H1 (cell line): ENCODE measurements at regions not wholly inside any gene's neighbourhood (a gene's known extent, or its start where the extent isn't known, plus 50 kb on each side); places are given as distances from the start of the nearest gene placed in this dataset.

Source experiments
- CTCF ChIA-PET: fragments of 300-600 bp; sonication (Branson Sonifier 250); formaldehyde crosslinking; loops from one replicate; lab custom pipeline; 2021; ENCODE audit not compliant: partially characterized antibody; lab: Charles Lee
- POLR2A ChIA-PET: fragments of 300-600 bp; sonication (Branson Sonifier 250); formaldehyde crosslinking; loops from one replicate; lab custom pipeline; 2021; ENCODE audit warnings: inconsistent platforms; ENCODE audit not compliant: partially characterized antibody; lab: Charles Lee
- DNase-seq, 2 experiments: peaks; one replicate each; pipeline versions ENCODE4 v3.0.0 to v3.0.0-alpha.2; 2010 to 2022; ENCODE audit warnings: low spot score in 2 of 2, low read depth in 1 of 2, mixed read lengths in 1 of 2
- FAIRE-seq: peaks from 2 replicates; lab custom pipeline; 2011; peaks lifted over from hg19 to GRCh38; lab: Jason Lieb, UNC
- H2AFZ ChIP-seq: 2 replicates; pipeline ENCODE4 v1.8.1; 2012; ENCODE audit warnings: low read length, inconsistent platforms
- H2AK5ac ChIP-seq: 2 replicates; pipeline ENCODE4 v1.6.1; 2013; ENCODE audit warnings: low read depth, low read length
- H2BK120ac ChIP-seq: replicated peaks from 2 replicates; pipeline ENCODE3; 2013; ENCODE audit warnings: low read depth, low read length, inconsistent platforms
- H2BK12ac ChIP-seq: 2 replicates; pipeline ENCODE4 v1.6.1; 2013; ENCODE audit warnings: low read depth, low read length
- H2BK15ac ChIP-seq: 2 replicates; pipeline ENCODE4 v1.6.1; 2013; ENCODE audit warnings: low read length
- H2BK20ac ChIP-seq: 2 replicates; pipeline ENCODE4 v1.6.1; 2013; ENCODE audit warnings: low read length
- H2BK5ac ChIP-seq: 2 replicates; pipeline ENCODE4 v1.6.1; 2013; ENCODE audit warnings: low read depth, low read length
- H3K14ac ChIP-seq: 2 replicates; pipeline ENCODE4 v1.6.1; 2013; ENCODE audit warnings: inconsistent platforms; ENCODE audit not compliant: insufficient read length
- H3K18ac ChIP-seq: 2 replicates; pipeline ENCODE4 v1.6.1; 2013; ENCODE audit warnings: low read length; ENCODE audit errors: extremely low read depth
- H3K23ac ChIP-seq: 2 replicates; pipeline ENCODE4 v1.6.1; 2013; ENCODE audit warnings: inconsistent platforms; ENCODE audit not compliant: insufficient read length
- H3K23me2 ChIP-seq: 2 replicates; pipeline ENCODE4 v1.6.1; 2013; ENCODE audit warnings: low read depth, low read length
- H3K27ac ChIP-seq: 2 replicates; pipeline ENCODE4 v1.6.1; 2011; ENCODE audit warnings: low read depth, low read length, inconsistent platforms
- H3K27me3 ChIP-seq, 4 experiments: replicated peaks in 1 of 4; 1 replicate in 1 of 4; 2 replicates in 3 of 4; pipeline versions ENCODE4 v1.6.1 to v1.8.1; 2011 to 2013; ENCODE audit warnings: low read length in 3 of 4, mild to moderate bottlenecking in 3 of 4, inconsistent platforms in 2 of 4, mixed read lengths in 2 of 4, moderate library complexity in 1 of 4; ENCODE audit not compliant: control insufficient read depth in 3 of 4, insufficient read depth in 3 of 4; ENCODE audit errors: extremely low read depth in 1 of 4
- H3K36me3 ChIP-seq, 4 experiments: 2 replicates each; pipeline versions ENCODE4 v1.6.1 to v1.8.1; 2011 to 2013; ENCODE audit warnings: mild to moderate bottlenecking in 4 of 4, low read length in 3 of 4, moderate library complexity in 2 of 4, control low read depth in 1 of 4, inconsistent platforms in 1 of 4; ENCODE audit not compliant: insufficient read depth in 4 of 4, control insufficient read depth in 2 of 4
- H3K4ac ChIP-seq: replicated peaks from 2 replicates; pipeline ENCODE3; 2013; ENCODE audit warnings: low read length, low read depth, mixed read lengths, inconsistent platforms; ENCODE audit not compliant: insufficient read length
- H3K4me1 ChIP-seq, 4 experiments: replicated peaks in 1 of 4; 1 replicate in 1 of 4; 2 replicates in 3 of 4; pipeline versions ENCODE4 v1.6.1 to v1.8.1; 2011 to 2013; ENCODE audit warnings: low read length in 3 of 4, inconsistent platforms in 2 of 4, mixed read lengths in 1 of 4; ENCODE audit not compliant: insufficient read depth in 4 of 4, control insufficient read depth in 3 of 4
- H3K4me2 ChIP-seq, 2 experiments: 2 replicates each; pipeline versions ENCODE4 v1.6.1 to v1.8.1; 2011 to 2013; ENCODE audit warnings: low read depth in 2 of 2, low read length in 2 of 2, control low read depth in 1 of 2, inconsistent platforms in 1 of 2, mild to moderate bottlenecking in 1 of 2; ENCODE audit not compliant: insufficient read depth in 1 of 2
- H3K4me3 ChIP-seq, 4 experiments: fragments of 200-600, 300-600 bp in 1 of 4; sonication (generic), shearing (Covaris generic), sonication (Bioruptor Twin) in 1 of 4; 2 replicates each; pipeline versions ENCODE4 v1.5.1 to v1.8.1; 2011 to 2016; ENCODE audit warnings: low read length in 4 of 4, low read depth in 3 of 4, control low read depth in 2 of 4, inconsistent platforms in 2 of 4, mild to moderate bottlenecking in 2 of 4, mixed read lengths in 1 of 4, moderate library complexity in 1 of 4; ENCODE audit not compliant: insufficient read depth in 2 of 4; ENCODE audit errors: extremely low read depth in 1 of 4
- H3K56ac ChIP-seq: replicated peaks from 2 replicates; pipeline ENCODE3; 2013; ENCODE audit warnings: low read depth, mild to moderate bottlenecking, mixed read lengths, low read length, inconsistent platforms; ENCODE audit not compliant: insufficient read length
- H3K79me1 ChIP-seq: 2 replicates; pipeline ENCODE4 v1.6.1; 2013; ENCODE audit warnings: low read depth, low read length, control low read depth
- H3K79me2 ChIP-seq, 2 experiments: 2 replicates each; pipeline versions ENCODE4 v1.6.1 to v1.8.1; 2012 to 2013; ENCODE audit warnings: low read length in 2 of 2, mild to moderate bottlenecking in 2 of 2, inconsistent platforms in 1 of 2; ENCODE audit not compliant: insufficient read depth in 2 of 2, control insufficient read depth in 1 of 2
- H3K9ac ChIP-seq, 4 experiments: replicated peaks in 1 of 4; 1 replicate in 1 of 4; 2 replicates in 3 of 4; pipeline versions ENCODE4 v1.6.1 to v1.8.1; 2011 to 2013; ENCODE audit warnings: low read depth in 3 of 4, low read length in 3 of 4, control low read depth in 2 of 4, mild to moderate bottlenecking in 2 of 4, moderate library complexity in 2 of 4, inconsistent platforms in 1 of 4; ENCODE audit errors: extremely low read depth in 1 of 4
- H3K9me3 ChIP-seq, 2 experiments: 2 replicates each; pipeline versions ENCODE4 v1.6.1 to v1.8.1; 2012 to 2013; ENCODE audit warnings: mild to moderate bottlenecking in 2 of 2, moderate library complexity in 2 of 2, control low read depth in 1 of 2, inconsistent platforms in 1 of 2, low read depth in 1 of 2, low read length in 1 of 2, mixed read lengths in 1 of 2; ENCODE audit not compliant: insufficient read depth in 2 of 2
- H4K20me1 ChIP-seq, 2 experiments: replicated peaks in 1 of 2; 2 replicates each; pipeline versions ENCODE3 to v1.8.1; 2011 to 2013; ENCODE audit warnings: inconsistent platforms in 2 of 2, low read length in 2 of 2, mild to moderate bottlenecking in 1 of 2; ENCODE audit not compliant: insufficient read depth in 2 of 2, control insufficient read depth in 1 of 2
- H4K5ac ChIP-seq: 2 replicates; pipeline ENCODE4 v1.6.1; 2013; ENCODE audit warnings: low read length, low read depth, mixed read lengths, inconsistent platforms; ENCODE audit not compliant: insufficient read length
- H4K8ac ChIP-seq: 2 replicates; pipeline ENCODE4 v1.8.0; 2013; ENCODE audit warnings: mild to moderate bottlenecking, moderate library complexity, low read length, inconsistent platforms; ENCODE audit not compliant: insufficient read depth; ENCODE audit errors: extremely low read depth
- H4K91ac ChIP-seq: replicated peaks from 2 replicates; pipeline ENCODE3; 2013; ENCODE audit warnings: low read length, mixed read lengths, inconsistent platforms; ENCODE audit not compliant: insufficient read length
- CTBP2 ChIP-seq: IDR thresholded peaks from 2 replicates; pipeline ENCODE4 v1.7.0; 2011; ENCODE audit warnings: borderline replicate concordance, mild to moderate bottlenecking, moderate library complexity, mixed read lengths, low read length; ENCODE audit not compliant: insufficient read depth, insufficient read length
- HDAC2 ChIP-seq, 2 experiments: fragments of 300-600 bp in 1 of 2; sonication (generic) in 1 of 2; IDR thresholded peaks; 2 replicates each; pipeline ENCODE4 v1.6.1; 2011 to 2012; ENCODE audit warnings: low read depth in 2 of 2, low read length in 2 of 2, mild to moderate bottlenecking in 2 of 2, moderate library complexity in 2 of 2, borderline replicate concordance in 1 of 2, inconsistent platforms in 1 of 2
- PHF8 ChIP-seq: fragments of 200-600 bp; sonication (generic); conservative IDR thresholded peaks from 2 replicates; pipeline ENCODE4 v1.7.1; 2012; ENCODE audit warnings: low read depth, mild to moderate bottlenecking, inconsistent platforms, low read length, moderate library complexity
- SIX5 ChIP-seq: IDR thresholded peaks from 2 replicates; pipeline ENCODE4 v1.6.1; 2011; ENCODE audit warnings: mild to moderate bottlenecking, low read depth, low read length
- SRF ChIP-seq: IDR thresholded peaks from 2 replicates; pipeline ENCODE4 v1.6.1; 2011; ENCODE audit warnings: mild to moderate bottlenecking, low read depth, low read length, moderate library complexity
- TEAD4 ChIP-seq: IDR thresholded peaks from 2 replicates; pipeline ENCODE4 v1.6.1; 2012; ENCODE audit warnings: low read depth, low read length, inconsistent platforms, mixed read lengths
- WGBS, 2 experiments: shearing (Covaris generic) in 1 of 2; methylation state at CpG; one replicate each; pipeline versions ENCODE4 v1.1.6 to v1.1.7; 2013 to 2015; ENCODE audit warnings: low lambda C conversion rate in 2 of 2, mixed read lengths in 2 of 2, inconsistent platforms in 1 of 2, low coverage in 1 of 2, missing lambda C conversion rate in 1 of 2; ENCODE audit not compliant: insufficient replicate concordance in 2 of 2, insufficient coverage in 1 of 2, insufficient read length in 1 of 2; ENCODE audit errors: extremely low coverage in 1 of 2, missing lambda C conversion rate in 1 of 2; 5-methylcytosine and 5-hydroxymethylcytosine counted together

- Histone ChIP-seq H2BK120ac (peak overlapping the region; percentile 28), H3K4ac (no peak overlapping the region), H2AK5ac (peak overlapping the region; percentile 53; the same call in 1 of the 2 replicates), H3K56ac (no peak overlapping the region), H2AFZ (no peak overlapping the region), H3K4me1 (peaks cover 0 to 11% (median 5%) of the 10 kb centered on the region in 4 experiments; a peak in 5 of 7 replicates), H4K8ac (no peak overlapping the region), H3K79me1 (no peaks in the 10 kb centered on the region), H2BK5ac (peak overlapping the region; percentile 52; the same call in 1 of the 2 replicates), H3K18ac (peak overlapping the region; percentile 1; the same call in 1 of the 2 replicates), H3K23me2 (no peaks in the 10 kb centered on the region), H3K9me3 (no peaks in the 10 kb centered on the region), H3K9ac (no peak overlapping the region), H4K20me1 (no peaks in the 10 kb centered on the region), H2BK15ac (peak overlapping the region; percentile 97), H3K27me3 (no peaks in the 10 kb centered on the region), H2BK20ac (peak overlapping the region; percentile 93; the same call in 1 of the 2 replicates), H4K5ac (no peak overlapping the region), H3K36me3 (no peaks in the 10 kb centered on the region), H3K14ac (no peak overlapping the region), H3K23ac (no peak overlapping the region), H3K27ac (no peak overlapping the region), H3K4me3 (no peak overlapping the region), H2BK12ac (peak overlapping the region; percentile 80; the same call in 1 of the 2 replicates), H3K79me2 (no peaks in the 10 kb centered on the region; a peak in 1 of 4 replicates), H3K4me2 (no peak overlapping the region), H4K91ac (peak overlapping the region; percentile 34)
- FAIRE-seq, result no peak
- TF ChIP-seq TEAD4 (no peak), SIX5 (no peak), PHF8 (no peak), HDAC2 (IDR thresholded peaks at IDR 0.05; ENCODE audit: borderline replicate concordance in 1 of 2, low read depth in 2 of 2, low read length in 2 of 2) (no peak), SRF (no peak), CTBP2 (no peak)
- 91% methylated on average over 7 of the region's 7 CpGs; no CpG with 5 or more reads in 1 of the 2 experiments for WGBS, 2 experiments
- DNase-seq, result no peak
- CTCF ChIA-PET, result interaction anchor here (1.0 kb wide), 1 partner anchor 169 kb away, joined by 3 read pairs; no protein-coding TSS in a partner anchor
- POLR2A ChIA-PET, result no interaction called here
These were observed 337.9 kb downstream of the BRD1 start for GRCh38 chr22:49489821-49490220.
